H9 (cell line): ENCODE measurements at regions not wholly inside any gene's neighbourhood (a gene's known extent, or its start where the extent isn't known, plus 50 kb on each side); places are given as distances from the start of the nearest gene placed in this dataset.

ENCODE experiments used
- DNase-seq: peaks from one replicate; pipeline ENCODE4 v3.0.0-alpha.2; 2017
- H2AFZ ChIP-seq: one replicate; pipeline ENCODE4 v1.6.1; 2013; ENCODE audit warnings: mild to moderate bottlenecking, low read length, control low read depth, moderate library complexity
- H2AK5ac ChIP-seq: 2 replicates; pipeline ENCODE4 v1.6.1; 2013; ENCODE audit warnings: low read length, control low read depth, mixed read lengths; ENCODE audit not compliant: insufficient read length
- H2BK120ac ChIP-seq: one replicate; pipeline ENCODE4 v1.6.1; 2013; ENCODE audit warnings: low read depth, mild to moderate bottlenecking, low read length, control low read depth, inconsistent platforms; ENCODE audit not compliant: poor library complexity, severe bottlenecking
- H2BK12ac ChIP-seq: 2 replicates; pipeline ENCODE4 v1.6.1; 2013; ENCODE audit warnings: low read length, control low read depth, mixed read lengths, low read depth; ENCODE audit not compliant: insufficient read length
- H2BK15ac ChIP-seq: 2 replicates; pipeline ENCODE4 v1.6.1; 2013; ENCODE audit warnings: low read depth, low read length, control low read depth
- H2BK20ac ChIP-seq: one replicate; pipeline ENCODE4 v1.6.1; 2013; ENCODE audit warnings: low read depth, mild to moderate bottlenecking, low read length, control low read depth, inconsistent platforms; ENCODE audit not compliant: poor library complexity, severe bottlenecking
- H2BK5ac ChIP-seq: 2 replicates; pipeline ENCODE4 v1.6.1; 2013; ENCODE audit warnings: low read length, control low read depth, mixed read lengths; ENCODE audit not compliant: insufficient read length
- H3K14ac ChIP-seq: 2 replicates; pipeline ENCODE4 v1.6.1; 2013; ENCODE audit warnings: low read length, control low read depth; ENCODE audit not compliant: insufficient read depth
- H3K18ac ChIP-seq: 2 replicates; pipeline ENCODE4 v1.6.1; 2013; ENCODE audit warnings: low read depth, mild to moderate bottlenecking, mixed read lengths, low read length, control low read depth; ENCODE audit not compliant: insufficient read length
- H3K23ac ChIP-seq: 2 replicates; pipeline ENCODE4 v1.6.1; 2013; ENCODE audit warnings: low read length, control low read depth, mixed read lengths, low read depth; ENCODE audit not compliant: insufficient read length
- H3K23me2 ChIP-seq: 2 replicates; pipeline ENCODE4 v1.6.1; 2013; ENCODE audit warnings: low read depth, mild to moderate bottlenecking, mixed read lengths, low read length, control low read depth; ENCODE audit not compliant: insufficient read length, poor library complexity, severe bottlenecking
- H3K27ac ChIP-seq: 2 replicates; pipeline ENCODE4 v1.5.1; 2013; ENCODE audit warnings: low read length, control low read depth, mixed read lengths, low read depth; ENCODE audit not compliant: insufficient read length
- H3K27me3 ChIP-seq: 2 replicates; pipeline ENCODE4 v1.6.1; 2013; ENCODE audit warnings: low read length, control low read depth, inconsistent platforms; ENCODE audit not compliant: insufficient read depth
- H3K4ac ChIP-seq: 2 replicates; pipeline ENCODE4 v1.6.1; 2013; ENCODE audit warnings: low read depth, mild to moderate bottlenecking, control low read depth, inconsistent platforms, low read length, moderate library complexity
- H3K4me1 ChIP-seq: 2 replicates; pipeline ENCODE4 v1.6.1; 2013; ENCODE audit warnings: low read length, control low read depth, inconsistent platforms; ENCODE audit not compliant: insufficient read depth
- H3K4me2 ChIP-seq: 2 replicates; pipeline ENCODE4 v1.6.1; 2013; ENCODE audit warnings: low read length, control low read depth, mixed read lengths; ENCODE audit not compliant: insufficient read length, insufficient read depth
- H3K56ac ChIP-seq: 2 replicates; pipeline ENCODE4 v1.6.1; 2013; ENCODE audit warnings: low read depth, mild to moderate bottlenecking, mixed read lengths, low read length, control low read depth; ENCODE audit not compliant: insufficient read length
- H3K79me1 ChIP-seq: 2 replicates; pipeline ENCODE4 v1.6.1; 2013; ENCODE audit warnings: low read depth, mild to moderate bottlenecking, moderate library complexity, low read length, control low read depth, inconsistent platforms; ENCODE audit not compliant: insufficient read depth, poor library complexity, severe bottlenecking
- H3K79me2 ChIP-seq: 2 replicates; pipeline ENCODE4 v1.6.1; 2013; ENCODE audit warnings: low read length, control low read depth, inconsistent platforms; ENCODE audit not compliant: insufficient read depth
- H3K9ac ChIP-seq: 2 replicates; pipeline ENCODE4 v1.6.1; 2013; ENCODE audit warnings: low read length, control low read depth, mixed read lengths; ENCODE audit not compliant: insufficient read length; ENCODE audit errors: extremely low read depth
- H3K9me3 ChIP-seq: one replicate; pipeline ENCODE4 v1.6.1; 2013; ENCODE audit warnings: low read depth, low read length, inconsistent platforms; ENCODE audit not compliant: control insufficient read depth
- H3T11ph ChIP-seq: one replicate; pipeline ENCODE4 v1.6.1; 2013; ENCODE audit warnings: mild to moderate bottlenecking, low read length, control low read depth, inconsistent platforms
- H4K20me1 ChIP-seq: one replicate; pipeline ENCODE4 v1.6.1; 2013; ENCODE audit not compliant: control insufficient read depth, insufficient read length, insufficient read depth
- H4K5ac ChIP-seq: 2 replicates; pipeline ENCODE4 v1.6.1; 2013; ENCODE audit warnings: low read depth, mild to moderate bottlenecking, mixed read lengths, low read length, control low read depth; ENCODE audit not compliant: insufficient read length
- H4K8ac ChIP-seq: replicated peaks from 2 replicates; pipeline ENCODE4 v1.6.1; 2013; ENCODE audit warnings: low read length, control low read depth, mixed read lengths, low read depth; ENCODE audit not compliant: insufficient read length
- H4K91ac ChIP-seq: 2 replicates; pipeline ENCODE4 v1.6.1; 2013; ENCODE audit warnings: low read depth, mild to moderate bottlenecking, moderate library complexity, mixed read lengths, low read length, control low read depth; ENCODE audit not compliant: insufficient read length
- H3K27ac Mint-ChIP-seq, 3 experiments: 2 replicates in 2 of 3; 3 replicates in 1 of 3; pipeline ENCODE4 v1.8.0; 2020 to 2021; ENCODE audit warnings: mixed read lengths in 3 of 3, mild to moderate bottlenecking in 1 of 3, moderate library complexity in 1 of 3
- H3K27me3 Mint-ChIP-seq: 2 replicates; pipeline ENCODE4 v1.8.0; 2021; ENCODE audit warnings: low read depth, mild to moderate bottlenecking, moderate library complexity, mixed read lengths
- H3K36me3 Mint-ChIP-seq, 3 experiments: 2 replicates in 2 of 3; 3 replicates in 1 of 3; pipeline ENCODE4 v1.8.0; 2020 to 2021; ENCODE audit warnings: low read depth in 3 of 3, mixed read lengths in 3 of 3; ENCODE audit not compliant: insufficient read depth in 1 of 3
- H3K4me1 Mint-ChIP-seq, 2 experiments: 2 replicates each; pipeline ENCODE4 v1.8.0; 2020; ENCODE audit warnings: mixed read lengths in 2 of 2
- H3K4me3 Mint-ChIP-seq, 2 experiments: 2 replicates in 1 of 2; 3 replicates in 1 of 2; pipeline ENCODE4 v1.8.0; 2020 to 2021; ENCODE audit warnings: mild to moderate bottlenecking in 2 of 2, mixed read lengths in 2 of 2, moderate library complexity in 1 of 2
- H3K9me3 Mint-ChIP-seq, 2 experiments: 2 replicates in 1 of 2; 3 replicates in 1 of 2; pipeline ENCODE4 v1.8.0; 2020; ENCODE audit warnings: mild to moderate bottlenecking in 2 of 2, mixed read lengths in 2 of 2, moderate library complexity in 1 of 2
- WGBS: extraction: QIAGEN DNeasy Blood & Tissue Kit; methylation state at CpG from one replicate; pipeline ENCODE4 v1.1.7; 2013; ENCODE audit warnings: missing lambda C conversion rate, low lambda C conversion rate, mixed read lengths; ENCODE audit not compliant: insufficient read length; ENCODE audit errors: extremely low coverage; 5-methylcytosine and 5-hydroxymethylcytosine counted together
- TF ChIP-seq, protein P1 (sequence below): fragments of 200-600 bp; sonication (generic); conservative IDR thresholded peaks from 3 replicates; pipeline ENCODE4 v1.8.0; 2021; ENCODE audit warnings: antibody characterized with exemption, mild to moderate bottlenecking

DNA sequence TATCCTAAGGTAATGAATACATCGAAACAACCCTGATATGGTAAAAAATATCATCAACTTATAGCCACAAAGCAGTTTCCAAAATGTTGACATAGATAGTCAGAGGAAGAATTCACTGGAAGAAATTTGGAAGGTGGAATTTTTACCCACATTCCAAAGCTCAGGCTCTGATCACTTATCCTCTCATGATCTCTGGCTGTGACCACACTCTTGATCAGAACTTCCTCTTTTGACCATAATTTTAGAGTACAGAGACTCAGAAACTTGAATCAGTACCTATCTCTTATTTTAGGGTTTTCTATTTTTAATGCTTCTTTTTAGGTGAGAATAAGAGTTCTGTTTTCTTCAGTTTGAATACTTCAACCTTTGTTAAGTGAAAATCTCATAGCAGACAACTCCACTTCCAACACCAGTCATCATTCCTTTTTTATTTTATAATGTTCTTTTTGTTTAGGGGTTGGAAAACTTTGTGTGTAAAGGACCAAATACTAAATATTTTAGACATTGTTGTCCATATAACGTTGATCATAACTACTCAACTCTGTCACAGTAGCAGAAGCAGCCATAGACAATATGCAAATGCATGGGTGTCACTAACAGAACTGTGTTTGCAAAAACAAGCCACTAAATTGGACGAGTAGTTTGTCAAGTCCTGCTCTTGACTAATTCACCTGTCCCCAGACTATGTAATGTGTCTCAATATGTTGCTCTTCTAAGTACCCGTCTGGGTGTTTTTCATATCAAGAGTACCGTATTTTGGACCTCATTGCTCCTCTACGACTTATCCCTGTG, 891.6 kb upstream of the CRIM1 start:
- Histone ChIP-seq H3K27ac (no peak overlapping the region), H2BK120ac (no peak overlapping the region), H2AFZ (no peak overlapping the region), H2BK5ac (no peak overlapping the region), H3K4ac (no peak overlapping the region), H4K91ac (no peak overlapping the region), H3K27me3 (no peaks in the 10 kb centered on the region), H4K20me1 (no peaks in the 10 kb centered on the region), H3K9me3 (no peaks in the 10 kb centered on the region), H4K5ac (no peak overlapping the region), H2AK5ac (no peak overlapping the region), H3T11ph (no peak overlapping the region), H3K18ac (no peak overlapping the region), H3K14ac (no peak overlapping the region), H3K56ac (no peak overlapping the region), H3K9ac (no peak overlapping the region), H3K23ac (no peak overlapping the region), H3K79me2 (no peaks in the 10 kb centered on the region), H4K8ac (no peak overlapping the region), H2BK15ac (no peak overlapping the region), H2BK20ac (no peak overlapping the region), H3K79me1 (no peaks in the 10 kb centered on the region), H3K4me1 (no peaks in the 10 kb centered on the region), H2BK12ac (no peak overlapping the region), H3K23me2 (no peaks in the 10 kb centered on the region), H3K4me2 (no peak overlapping the region)
- Mint-ChIP-seq H3K4me1 (peaks cover 5 to 8% of the 10 kb centered on the region in 2 experiments; a peak in 3 of 4 replicates), H3K4me3 (no peak overlapping the region), H3K9me3 (no peaks in the 10 kb centered on the region), H3K36me3 (no peaks in the 10 kb centered on the region), H3K27ac (no peak overlapping the region), H3K27me3 (no peaks in the 10 kb centered on the region)
- DNase-seq: no peak
- no CpG with 5 or more reads among the region's 6 CpGs for WGBS
- TF ChIP-seq, protein P1, sequence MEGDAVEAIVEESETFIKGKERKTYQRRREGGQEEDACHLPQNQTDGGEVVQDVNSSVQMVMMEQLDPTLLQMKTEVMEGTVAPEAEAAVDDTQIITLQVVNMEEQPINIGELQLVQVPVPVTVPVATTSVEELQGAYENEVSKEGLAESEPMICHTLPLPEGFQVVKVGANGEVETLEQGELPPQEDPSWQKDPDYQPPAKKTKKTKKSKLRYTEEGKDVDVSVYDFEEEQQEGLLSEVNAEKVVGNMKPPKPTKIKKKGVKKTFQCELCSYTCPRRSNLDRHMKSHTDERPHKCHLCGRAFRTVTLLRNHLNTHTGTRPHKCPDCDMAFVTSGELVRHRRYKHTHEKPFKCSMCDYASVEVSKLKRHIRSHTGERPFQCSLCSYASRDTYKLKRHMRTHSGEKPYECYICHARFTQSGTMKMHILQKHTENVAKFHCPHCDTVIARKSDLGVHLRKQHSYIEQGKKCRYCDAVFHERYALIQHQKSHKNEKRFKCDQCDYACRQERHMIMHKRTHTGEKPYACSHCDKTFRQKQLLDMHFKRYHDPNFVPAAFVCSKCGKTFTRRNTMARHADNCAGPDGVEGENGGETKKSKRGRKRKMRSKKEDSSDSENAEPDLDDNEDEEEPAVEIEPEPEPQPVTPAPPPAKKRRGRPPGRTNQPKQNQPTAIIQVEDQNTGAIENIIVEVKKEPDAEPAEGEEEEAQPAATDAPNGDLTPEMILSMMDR: no peak
